ENCODE measurements at regions not wholly inside any gene's neighbourhood (a gene's known extent, or its start where the extent isn't known, plus 50 kb on each side); places are given as distances from the start of the nearest gene placed in this dataset.

DNA sequence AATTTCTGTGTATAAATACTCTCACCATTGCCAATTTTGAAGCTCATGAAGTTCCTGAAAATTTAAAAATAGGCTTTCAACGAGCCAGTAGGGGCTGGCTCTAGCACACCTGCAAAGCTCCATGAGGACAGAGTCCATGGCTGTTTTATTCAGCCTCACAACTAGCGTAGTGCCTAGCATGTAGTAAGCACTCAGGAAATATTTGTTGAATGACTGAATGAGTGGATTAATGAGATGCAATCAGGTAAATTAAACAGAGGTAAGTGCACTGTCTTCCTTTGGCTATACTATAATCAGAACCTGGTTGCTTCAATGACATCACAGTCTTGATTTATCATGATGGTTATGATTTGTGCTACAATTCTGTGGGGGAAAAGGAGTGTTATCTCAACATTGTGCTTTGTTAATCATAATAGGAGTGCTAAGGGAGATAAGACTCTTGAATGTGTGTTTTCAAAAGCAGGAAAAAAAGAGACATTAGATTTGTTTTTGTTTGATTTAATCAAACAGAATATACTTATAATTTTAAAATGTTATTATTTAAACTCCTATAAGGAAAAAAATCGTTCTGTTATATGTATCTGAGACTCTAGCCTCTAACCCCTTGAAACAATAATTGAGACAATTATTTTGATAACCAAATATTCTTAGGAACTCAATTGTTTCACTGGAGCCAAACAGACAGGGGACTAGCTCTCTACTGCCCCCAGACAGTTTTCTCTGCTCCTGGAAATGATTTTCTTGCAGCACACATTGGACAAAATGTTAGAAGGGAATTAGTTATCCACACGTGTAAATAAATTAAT, 171.7 kb upstream of the ATP11B start:
- H3K9me3 ChIP-seq (ENCODE audit: control extremely low read depth in 1 of 3, control insufficient read depth in 2 of 3, insufficient read depth in 1 of 3, low read length in 2 of 3) = no peaks in the 10 kb centered on the region
- TF ChIP-seq EZH2 (IDR thresholded peaks at IDR 0.05; ENCODE audit: borderline replicate concordance, insufficient read depth, low read depth, low read length, poor library complexity, severe bottlenecking) = no peak
- TF ChIP-seq, protein P1, sequence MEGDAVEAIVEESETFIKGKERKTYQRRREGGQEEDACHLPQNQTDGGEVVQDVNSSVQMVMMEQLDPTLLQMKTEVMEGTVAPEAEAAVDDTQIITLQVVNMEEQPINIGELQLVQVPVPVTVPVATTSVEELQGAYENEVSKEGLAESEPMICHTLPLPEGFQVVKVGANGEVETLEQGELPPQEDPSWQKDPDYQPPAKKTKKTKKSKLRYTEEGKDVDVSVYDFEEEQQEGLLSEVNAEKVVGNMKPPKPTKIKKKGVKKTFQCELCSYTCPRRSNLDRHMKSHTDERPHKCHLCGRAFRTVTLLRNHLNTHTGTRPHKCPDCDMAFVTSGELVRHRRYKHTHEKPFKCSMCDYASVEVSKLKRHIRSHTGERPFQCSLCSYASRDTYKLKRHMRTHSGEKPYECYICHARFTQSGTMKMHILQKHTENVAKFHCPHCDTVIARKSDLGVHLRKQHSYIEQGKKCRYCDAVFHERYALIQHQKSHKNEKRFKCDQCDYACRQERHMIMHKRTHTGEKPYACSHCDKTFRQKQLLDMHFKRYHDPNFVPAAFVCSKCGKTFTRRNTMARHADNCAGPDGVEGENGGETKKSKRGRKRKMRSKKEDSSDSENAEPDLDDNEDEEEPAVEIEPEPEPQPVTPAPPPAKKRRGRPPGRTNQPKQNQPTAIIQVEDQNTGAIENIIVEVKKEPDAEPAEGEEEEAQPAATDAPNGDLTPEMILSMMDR (IDR thresholded peaks at IDR 0.05) = no peak
- H3K9me3 Mint-ChIP-seq (ENCODE audit: insufficient read depth) = no peaks in the 10 kb centered on the region
- H3K9ac ChIP-seq (ENCODE audit: low read length) = no peak overlapping the region
- H3K27me3 Mint-ChIP-seq = peaks cover 16% of the 10 kb centered on the region
- H3K4me3 Mint-ChIP-seq = no peak overlapping the region
- no peak overlapping the region for H3K4me2 ChIP-seq (replicated peaks; ENCODE audit: low read depth, low read length, poor library complexity, severe bottlenecking)
- intact Hi-C loops (cut with micrococcal nuclease) = no loop called here
- H4K20me1 ChIP-seq (ENCODE audit: control insufficient read depth, insufficient read depth, low read length, poor library complexity, severe bottlenecking) = no peaks in the 10 kb centered on the region
- 0% methylated on average over 1 of the region's 4 CpGs for WGBS (ENCODE audit: insufficient coverage)
- no peaks in the 10 kb centered on the region for H3K4me1 ChIP-seq (ENCODE audit: control insufficient read depth in 2 of 2, insufficient read depth in 2 of 2, low read length in 2 of 2)
- H3K27me3 ChIP-seq (replicated peaks in 1 of 4; ENCODE audit: control extremely low read depth in 1 of 4, control insufficient read depth in 3 of 4, insufficient read depth in 4 of 4, low read length in 3 of 4) = no peaks in the 10 kb centered on the region
- H3K4me3 ChIP-seq (ENCODE audit: control extremely low read depth in 1 of 5, extremely low read depth in 1 of 5, insufficient read depth in 1 of 5, low read depth in 2 of 5, low read length in 4 of 5) = no peak overlapping the region
- no peaks in the 10 kb centered on the region for H3K4me1 Mint-ChIP-seq
- ChIA-PET CTCF (no interaction called here), POLR2A (no interaction called here)
- no peaks in the 10 kb centered on the region for H3K36me3 ChIP-seq (replicated peaks in 1 of 2; ENCODE audit: control extremely low read depth in 1 of 2, control insufficient read depth in 1 of 2, extremely low read depth in 1 of 2, insufficient read depth in 2 of 2, low read length in 1 of 2)
- DNase-seq (no peak), ATAC-seq (ENCODE audit: low read depth) (no peak)
- H3K27ac Mint-ChIP-seq = no peak overlapping the region
- no peak overlapping the region for H2AFZ ChIP-seq (ENCODE audit: insufficient read depth, low read depth, low read length, poor library complexity, severe bottlenecking)
- no peak overlapping the region for H3K27ac ChIP-seq (ENCODE audit: low read length in 2 of 2)
- no peaks in the 10 kb centered on the region for H3K79me2 ChIP-seq (ENCODE audit: control insufficient read depth, insufficient read depth, low read length)

DNA sequence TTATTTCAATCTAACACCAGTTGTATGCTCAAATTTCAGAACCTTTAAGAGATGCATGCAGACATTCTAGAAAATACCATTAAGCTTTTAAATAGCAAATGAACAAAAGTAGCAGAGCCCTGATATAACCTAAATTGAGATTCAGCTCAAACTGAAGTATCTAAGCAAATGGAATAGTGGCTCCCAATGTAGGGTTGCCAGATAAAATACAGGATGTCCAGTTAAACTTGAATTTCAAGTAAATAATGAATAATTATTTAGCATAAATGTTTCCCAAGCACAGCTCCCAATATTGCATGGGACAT, 171.1 kb upstream of the ATP11B start:
- no peak for DNase-seq
- no peaks in the 10 kb centered on the region for H3K36me3 ChIP-seq (replicated peaks in 1 of 2; ENCODE audit: control extremely low read depth in 1 of 2, control insufficient read depth in 1 of 2, extremely low read depth in 1 of 2, insufficient read depth in 2 of 2, low read length in 1 of 2)
- no peak overlapping the region for H2AFZ ChIP-seq (ENCODE audit: insufficient read depth, low read depth, low read length, poor library complexity, severe bottlenecking)
- no peak for ATAC-seq (ENCODE audit: low read depth)
- no peaks in the 10 kb centered on the region for H3K9me3 ChIP-seq (ENCODE audit: control extremely low read depth in 1 of 3, control insufficient read depth in 2 of 3, insufficient read depth in 1 of 3, low read length in 2 of 3)
- CTCF ChIA-PET = no interaction called here
- no peaks in the 10 kb centered on the region for H4K20me1 ChIP-seq (ENCODE audit: control insufficient read depth, insufficient read depth, low read length, poor library complexity, severe bottlenecking)
- intact Hi-C loops (cut with micrococcal nuclease) = no loop called here
- H3K9ac ChIP-seq (ENCODE audit: low read length) = no peak overlapping the region
- peaks cover 15% of the 10 kb centered on the region for H3K27me3 Mint-ChIP-seq
- H3K79me2 ChIP-seq (ENCODE audit: control insufficient read depth, insufficient read depth, low read length) = no peaks in the 10 kb centered on the region
- no peak overlapping the region for H3K4me3 Mint-ChIP-seq
- no peaks in the 10 kb centered on the region for H3K9me3 Mint-ChIP-seq (ENCODE audit: insufficient read depth)
- no peaks in the 10 kb centered on the region for H3K4me1 Mint-ChIP-seq
- no peak overlapping the region for H3K27ac ChIP-seq (ENCODE audit: low read length in 2 of 2)
- no peaks in the 10 kb centered on the region for H3K27me3 ChIP-seq (replicated peaks in 1 of 4; ENCODE audit: control extremely low read depth in 1 of 4, control insufficient read depth in 3 of 4, insufficient read depth in 4 of 4, low read length in 3 of 4)
- TF ChIP-seq EZH2 (IDR thresholded peaks at IDR 0.05; ENCODE audit: borderline replicate concordance, insufficient read depth, low read depth, low read length, poor library complexity, severe bottlenecking) = no peak
- TF ChIP-seq, protein P1 (IDR thresholded peaks at IDR 0.05) = no peak
- H3K4me3 ChIP-seq (ENCODE audit: control extremely low read depth in 1 of 5, extremely low read depth in 1 of 5, insufficient read depth in 1 of 5, low read depth in 2 of 5, low read length in 4 of 5) = no peak overlapping the region
- POLR2A ChIA-PET = no interaction called here
- H3K4me1 ChIP-seq (ENCODE audit: control insufficient read depth in 2 of 2, insufficient read depth in 2 of 2, low read length in 2 of 2) = no peaks in the 10 kb centered on the region
- H3K27ac Mint-ChIP-seq = no peak overlapping the region
- no peak overlapping the region for H3K4me2 ChIP-seq (replicated peaks; ENCODE audit: low read depth, low read length, poor library complexity, severe bottlenecking)
